Inflammatory macrophage (primary cell): ENCODE measurements at regions not wholly inside any gene's neighbourhood (a gene's known extent, or its start where the extent isn't known, plus 50 kb on each side); places are given as distances from the start of the nearest gene placed in this dataset.
"Not testable (repeated sequence)": the region's sequence is repeated elsewhere in the genome, so short reads cannot be mapped to it uniquely, and the experiment has no call there.

Experiments
- DNase-seq, 2 donors: peaks; one replicate each; pipeline ENCODE4 v3.0.0-alpha.2; 2020 to 2022

GRCh38 chr5:90338712-90339372, 70.7 kb downstream of the CETN3 start:
- no peak for DNase-seq

GRCh38 chr5:90337449-90338052, 72.0 kb downstream of the CETN3 start:
- no peak for DNase-seq

- no peak for DNase-seq
These were observed 72.8 kb downstream of the CETN3 start for GRCh38 chr5:90336752-90337151.

GRCh38 chr5:90334741-90335140, 74.8 kb downstream of the CETN3 start:
- no peak for DNase-seq

GRCh38 chr5:90329911-90330310, 79.6 kb downstream of the CETN3 start:
- no peak for DNase-seq

GRCh38 chr5:90326995-90327394, 82.6 kb downstream of the CETN3 start:
- no peak for DNase-seq

GRCh38 chr5:90325093-90325492, 84.5 kb downstream of the CETN3 start:
- DNase-seq = no peak

- not testable (repeated sequence) for DNase-seq
These were observed 89.2 kb downstream of the CETN3 start for GRCh38 chr5:90320348-90320747.

GRCh38 chr5:90312027-90312426, 97.5 kb downstream of the CETN3 start:
- DNase-seq = no peak

- no peak for DNase-seq
These were observed 98.2 kb downstream of the CETN3 start for GRCh38 chr5:90311401-90311800.

GRCh38 chr5:90308787-90309585, 100.6 kb downstream of the CETN3 start:
- DNase-seq = no peak

GRCh38 chr5:90307782-90308181, 101.8 kb downstream of the CETN3 start:
- DNase-seq = no peak

- DNase-seq = no peak
These were observed 102.2 kb downstream of the CETN3 start for GRCh38 chr5:90307322-90307721.

- DNase-seq = no peak
These were observed 102.9 kb downstream of the CETN3 start for GRCh38 chr5:90306613-90307012.

- no peak for DNase-seq
These were observed 104.4 kb downstream of the CETN3 start for GRCh38 chr5:90305041-90305720.

GRCh38 chr5:90301248-90301647, 108.3 kb downstream of the CETN3 start:
- no peak for DNase-seq

- DNase-seq = no peak
These were observed 112.4 kb downstream of the CETN3 start for GRCh38 chr5:90297045-90297764.

- DNase-seq = no peak
These were observed 115.0 kb downstream of the CETN3 start for GRCh38 chr5:90294604-90295003.

- no peak for DNase-seq
These were observed 115.6 kb downstream of the CETN3 start for GRCh38 chr5:90293931-90294330.

GRCh38 chr5:90290648-90291047, 118.9 kb downstream of the CETN3 start:
- DNase-seq = no peak

GRCh38 chr5:90289837-90290236, 119.7 kb downstream of the CETN3 start:
- DNase-seq = no peak

- no peak for DNase-seq
These were observed 122.5 kb downstream of the CETN3 start for GRCh38 chr5:90287036-90287435.

GRCh38 chr5:90285581-90285980, 124.0 kb downstream of the CETN3 start:
- DNase-seq = no peak
